NCI-H2196 (cell line): ENCODE measurements at regions not wholly inside any gene's neighbourhood (a gene's known extent, or its start where the extent isn't known, plus 50 kb on each side); places are given as distances from the start of the nearest gene placed in this dataset.

Source experiments
- DNase-seq: peaks from one replicate; lab custom pipeline; 2025; ENCODE audit not compliant: unreplicated experiment; lab: John Stamatoyannopoulos, UW

- DNase-seq: no peak
Observed at GRCh38 chr5:159453209-159453608, 122.9 kb upstream of the IL12B start.

- DNase-seq: no peak
Observed at GRCh38 chr5:159456261-159456660, 126.0 kb upstream of the IL12B start.

- DNase-seq: no peak
Observed at GRCh38 chr5:159456722-159457465, 126.6 kb upstream of the IL12B start.

GRCh38 chr5:159458217-159458711 is 128.0 kb upstream of the IL12B start:
- DNase-seq: no peak

GRCh38 chr5:159459132-159459627 is 128.9 kb upstream of the IL12B start:
- DNase-seq: no peak

- DNase-seq: no peak
Observed at GRCh38 chr5:159459951-159460538, 129.8 kb upstream of the IL12B start.

- DNase-seq: no peak
Observed at GRCh38 chr5:159463590-159464321, 133.5 kb upstream of the IL12B start.

- no peak for DNase-seq
Observed at GRCh38 chr5:159465604-159466003, 135.3 kb upstream of the IL12B start.

GRCh38 chr5:159467666-159468065 is 137.4 kb upstream of the IL12B start:
- DNase-seq: no peak

GRCh38 chr5:159469496-159470372 is 139.4 kb upstream of the IL12B start:
- no peak for DNase-seq

- DNase-seq: no peak
Observed at GRCh38 chr5:159471904-159472303, 141.6 kb upstream of the IL12B start.

GRCh38 chr5:159475026-159475425 is 144.7 kb upstream of the IL12B start:
- no peak for DNase-seq

GRCh38 chr5:159478950-159479349 is 148.7 kb upstream of the IL12B start:
- DNase-seq: no peak

GRCh38 chr5:159480849-159481248 is 150.6 kb upstream of the IL12B start:
- no peak for DNase-seq

- DNase-seq: no peak
Observed at GRCh38 chr5:159481751-159482150, 151.5 kb upstream of the IL12B start.

GRCh38 chr5:159486836-159487235 is 156.5 kb upstream of the IL12B start:
- DNase-seq: no peak

- DNase-seq: no peak
Observed at GRCh38 chr5:159488516-159488915, 158.2 kb upstream of the IL12B start.

- DNase-seq: no peak
Observed at GRCh38 chr5:159489779-159490178, 159.5 kb upstream of the IL12B start.

- DNase-seq: no peak
Observed at GRCh38 chr5:159490507-159490906, 160.2 kb upstream of the IL12B start.

GRCh38 chr5:159493696-159494095 is 163.4 kb upstream of the IL12B start:
- no peak for DNase-seq

- DNase-seq: no peak
Observed at GRCh38 chr5:159496773-159497172, 166.5 kb upstream of the IL12B start.
